BLaER1 treated with 17β-estradiol and CSF1 and Interleukin-3, amounts not matched to agents 10 nM and 100 nM (cell line): ENCODE measurements at regions not wholly inside any gene's neighbourhood (a gene's known extent, or its start where the extent isn't known, plus 50 kb on each side); places are given as distances from the start of the nearest gene placed in this dataset.
A peak's percentile ranks its signal among the peaks of the same experiment; 100 is the strongest.
"Not testable (repeated sequence)": the region's sequence is repeated elsewhere in the genome, so short reads cannot be mapped to it uniquely, and the experiment has no call there.

Source experiments
- H3K27ac ChIP-seq, 11 experiments: shearing (Covaris generic); formaldehyde crosslinking; 2 replicates each; pipeline ENCODE4 v1.8.1; 2022
- H3K27me3 ChIP-seq, 11 experiments: shearing (Covaris generic); formaldehyde crosslinking; 2 replicates each; pipeline ENCODE4 v1.8.1; 2022
- H3K36me3 ChIP-seq, 11 experiments: shearing (Covaris generic); formaldehyde crosslinking; 2 replicates each; pipeline ENCODE4 v1.8.1; 2022
- H3K4me1 ChIP-seq, 10 experiments: shearing (Covaris generic); formaldehyde crosslinking; 2 replicates each; pipeline ENCODE4 v1.8.1; 2022
- H3K4me2 ChIP-seq, 11 experiments: shearing (Covaris generic); formaldehyde crosslinking; 2 replicates each; pipeline ENCODE4 v1.8.1; 2022
- H3K4me3 ChIP-seq, 10 experiments: shearing (Covaris generic); formaldehyde crosslinking; 2 replicates each; pipeline ENCODE4 v1.8.1; 2022
- H3K9ac ChIP-seq, 11 experiments: shearing (Covaris generic); formaldehyde crosslinking; 2 replicates each; pipeline ENCODE4 v1.8.1; 2022
- H3K9me3 ChIP-seq, 11 experiments: shearing (Covaris generic); formaldehyde crosslinking; replicated peaks in 1 of 11; 2 replicates each; pipeline ENCODE4 v1.8.1; 2022
- H4K20me1 ChIP-seq, 11 experiments: shearing (Covaris generic); formaldehyde crosslinking; 2 replicates each; pipeline ENCODE4 v1.8.1; 2022
- Cebpa-rat ChIP-seq, 11 experiments: shearing (Covaris generic); IDR thresholded peaks; 2 replicates each; pipeline ENCODE4 v1.8.1; 2022

DNA sequence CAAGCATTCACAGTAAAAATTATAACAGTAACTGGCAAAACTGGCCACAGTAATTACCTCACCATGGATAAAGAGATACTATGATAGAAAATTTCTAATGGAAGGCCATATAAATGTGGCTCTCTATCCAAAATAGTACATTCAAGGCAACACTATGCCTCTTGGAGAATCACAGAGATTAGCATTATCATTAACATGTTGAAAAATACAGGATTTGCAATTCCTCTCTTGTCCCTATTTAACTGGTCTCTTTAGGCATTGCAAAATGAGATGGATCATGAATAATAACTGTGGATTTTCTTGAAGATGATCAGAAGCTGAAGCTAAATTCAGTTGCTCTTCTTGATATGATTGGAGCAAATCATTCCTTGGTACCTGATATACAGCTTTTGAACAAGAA lies 100.8 kb upstream of the HGF start:
- peaks cover 0 to 30% (median 12%) of the 10 kb centered on the region in 11 experiments; a peak in 14 of 22 replicates for H3K9me3 ChIP-seq
- H4K20me1 ChIP-seq, result no peaks in the 10 kb centered on the region
- TF ChIP-seq Cebpa-rat (IDR thresholded peaks at IDR 0.05), result no peak
- no peaks in the 10 kb centered on the region for H3K36me3 ChIP-seq
- no peak overlapping the region for H3K27ac ChIP-seq
- H3K4me1 ChIP-seq, result peaks cover 0 to 11% (median 0%) of the 10 kb centered on the region in 10 experiments; a peak in 2 of 20 replicates
- H3K4me2 ChIP-seq, result no peak overlapping the region
- no peak overlapping the region for H3K9ac ChIP-seq
- no peaks in the 10 kb centered on the region for H3K27me3 ChIP-seq
- H3K4me3 ChIP-seq, result no peak overlapping the region

- peaks cover 0 to 30% (median 12%) of the 10 kb centered on the region in 11 experiments; a peak in 14 of 22 replicates for H3K9me3 ChIP-seq
- no peaks in the 10 kb centered on the region for H3K36me3 ChIP-seq
- H3K4me3 ChIP-seq, result no peak overlapping the region
- H4K20me1 ChIP-seq, result no peaks in the 10 kb centered on the region
- no peak for TF ChIP-seq Cebpa-rat (IDR thresholded peaks at IDR 0.05)
- peaks cover 0 to 11% (median 0%) of the 10 kb centered on the region in 10 experiments; a peak in 2 of 20 replicates for H3K4me1 ChIP-seq
- H3K27me3 ChIP-seq, result no peaks in the 10 kb centered on the region
- H3K9ac ChIP-seq, result no peak overlapping the region
- peak overlapping the region in 4 of 11 experiments; percentile 15 to 41 (median 34); a peak in 4 of 22 replicates for H3K27ac ChIP-seq
- peak overlapping the region in 2 of 11 experiments; percentile 13 to 25; a peak in 3 of 22 replicates for H3K4me2 ChIP-seq
Observed at GRCh38 chr7:81869670-81870069, 99.8 kb upstream of the HGF start.

DNA sequence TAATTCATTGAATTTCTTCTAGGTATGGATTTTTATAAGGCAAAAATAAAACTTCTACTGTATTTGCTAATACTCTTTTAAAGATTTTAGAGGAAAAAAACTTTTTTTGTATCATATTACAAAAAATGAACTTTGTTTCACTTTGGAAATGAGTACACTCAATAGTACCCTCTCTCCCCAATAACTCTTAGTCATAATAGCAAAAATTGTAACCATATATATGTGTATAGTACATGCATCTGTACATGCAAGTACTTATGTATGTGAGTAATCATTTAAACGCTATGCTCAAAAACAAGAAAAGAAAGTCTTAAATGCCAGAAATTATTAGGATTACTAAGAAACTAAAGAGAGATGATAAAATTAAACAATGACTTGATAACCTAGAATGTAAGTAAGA lies 95.9 kb upstream of the HGF start:
- Histone ChIP-seq H3K4me2 (no peak overlapping the region), H3K36me3 (no peaks in the 10 kb centered on the region), H3K9ac (no peak overlapping the region), H3K4me1 (peaks cover 0 to 11% (median 0%) of the 10 kb centered on the region in 10 experiments; a peak in 2 of 20 replicates), H4K20me1 (no peaks in the 10 kb centered on the region), H3K27me3 (no peaks in the 10 kb centered on the region), H3K9me3 (peaks cover 2 to 20% (median 9%) of the 10 kb centered on the region in 11 experiments; a peak in 18 of 22 replicates), H3K4me3 (no peak overlapping the region), H3K27ac (no peak overlapping the region)
- no peak for TF ChIP-seq Cebpa-rat (IDR thresholded peaks at IDR 0.05)

- Histone ChIP-seq H3K27me3 (no peaks in the 10 kb centered on the region), H3K4me1 (0 out of 20 replicates have a peak, but pooled peaks cover 0 to 3% (median 0%) of the 10 kb centered on the region in 10 experiments), H4K20me1 (no peaks in the 10 kb centered on the region), H3K27ac (no peak overlapping the region), H3K36me3 (no peaks in the 10 kb centered on the region), H3K4me2 (no peak overlapping the region), H3K4me3 (no peak overlapping the region), H3K9me3 (peaks cover 6 to 16% (median 9%) of the 10 kb centered on the region in 11 experiments; a peak in 18 of 22 replicates), H3K9ac (no peak overlapping the region)
- TF ChIP-seq Cebpa-rat (IDR thresholded peaks at IDR 0.05), result no peak
Observed at GRCh38 chr7:81859433-81859832, 89.6 kb upstream of the HGF start.

GRCh38 chr7:81858820-81859219 lies 89.0 kb upstream of the HGF start:
- H3K9me3 ChIP-seq, result peaks cover 6 to 16% (median 9%) of the 10 kb centered on the region in 11 experiments; a peak in 18 of 22 replicates
- not testable (repeated sequence) for H3K36me3 ChIP-seq, H3K4me1 ChIP-seq, H3K9ac ChIP-seq, H4K20me1 ChIP-seq, H3K4me3 ChIP-seq, H3K27me3 ChIP-seq, H3K27ac ChIP-seq, H3K4me2 ChIP-seq

- Histone ChIP-seq H3K9ac (no peak overlapping the region), H4K20me1 (no peaks in the 10 kb centered on the region), H3K4me2 (no peak overlapping the region), H3K27me3 (no peaks in the 10 kb centered on the region), H3K4me3 (no peak overlapping the region), H3K27ac (no peak overlapping the region), H3K36me3 (no peaks in the 10 kb centered on the region), H3K9me3 (peaks cover 6 to 17% (median 9%) of the 10 kb centered on the region in 11 experiments; a peak in 18 of 22 replicates), H3K4me1 (0 out of 20 replicates have a peak, but pooled peaks cover 0 to 3% (median 0%) of the 10 kb centered on the region in 10 experiments)
- no peak for TF ChIP-seq Cebpa-rat (IDR thresholded peaks at IDR 0.05)
Observed at GRCh38 chr7:81857385-81857784, 87.5 kb upstream of the HGF start.

GRCh38 chr7:81854518-81854917 lies 84.7 kb upstream of the HGF start:
- Histone ChIP-seq H3K36me3 (peaks cover 0 to 4% (median 0%) of the 10 kb centered on the region in 11 experiments; a peak in 2 of 22 replicates), H3K4me3 (no peak overlapping the region), H3K27me3 (no peaks in the 10 kb centered on the region), H3K9ac (no peak overlapping the region), H3K9me3 (peaks cover 4 to 23% (median 10%) of the 10 kb centered on the region in 11 experiments; a peak in 19 of 22 replicates), H3K4me2 (no peak overlapping the region), H3K4me1 (peaks cover 0 to 14% (median 8%) of the 10 kb centered on the region in 10 experiments; a peak in 11 of 20 replicates), H4K20me1 (no peaks in the 10 kb centered on the region), H3K27ac (no peak overlapping the region)
- no peak for TF ChIP-seq Cebpa-rat (IDR thresholded peaks at IDR 0.05)

DNA sequence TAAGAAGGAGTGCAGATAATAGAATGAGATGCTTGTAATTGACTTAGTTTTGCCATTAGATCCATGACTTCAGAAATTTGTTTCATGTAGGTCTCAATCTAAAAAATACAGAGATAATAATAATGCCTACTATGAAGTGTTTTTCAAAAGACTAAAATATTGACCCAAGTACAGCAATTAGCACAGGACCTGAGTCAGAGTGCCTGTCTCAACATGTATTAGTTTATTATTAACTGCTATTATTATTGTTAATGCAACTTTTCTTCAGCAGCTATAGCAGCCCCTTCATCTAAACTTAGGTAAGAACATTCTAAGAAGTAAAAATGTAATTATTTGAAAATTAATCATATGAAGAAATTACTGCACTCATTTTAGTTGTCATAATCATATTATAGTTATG lies 82.9 kb upstream of the HGF start:
- Histone ChIP-seq H3K36me3 (peaks cover 0 to 12% (median 0%) of the 10 kb centered on the region in 11 experiments; a peak in 5 of 22 replicates), H4K20me1 (no peaks in the 10 kb centered on the region), H3K9ac (no peak overlapping the region), H3K9me3 (peaks cover 18 to 41% (median 23%) of the 10 kb centered on the region in 11 experiments; a peak in 21 of 22 replicates), H3K4me3 (no peak overlapping the region), H3K27me3 (no peaks in the 10 kb centered on the region), H3K4me1 (peaks cover 5 to 27% (median 19%) of the 10 kb centered on the region in 10 experiments), H3K4me2 (no peak overlapping the region), H3K27ac (no peak overlapping the region)
- no peak for TF ChIP-seq Cebpa-rat (IDR thresholded peaks at IDR 0.05)

DNA sequence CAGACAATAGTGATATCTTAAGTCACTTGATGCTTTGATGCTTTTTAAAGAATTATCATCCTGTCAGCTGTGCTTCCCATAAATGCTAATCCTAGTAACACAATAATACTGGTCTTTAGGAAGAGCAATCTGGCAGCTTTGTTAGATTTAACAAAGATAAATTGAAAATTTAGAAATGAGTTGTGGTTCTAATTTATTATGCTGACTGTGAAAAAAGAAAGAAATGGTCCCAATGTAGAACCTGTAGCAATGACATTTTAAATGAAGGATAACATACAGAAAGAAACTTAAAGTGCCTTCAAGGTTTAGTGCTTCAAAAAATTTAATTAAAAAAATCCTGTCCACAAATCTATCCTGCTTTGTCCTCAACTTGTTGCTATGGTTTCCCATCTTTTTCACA lies 81.6 kb upstream of the HGF start:
- TF ChIP-seq Cebpa-rat (IDR thresholded peaks at IDR 0.05), result no peak
- Histone ChIP-seq H3K9me3 (peaks cover 18 to 42% (median 24%) of the 10 kb centered on the region in 11 experiments; a peak in 21 of 22 replicates), H3K4me3 (no peak overlapping the region), H4K20me1 (no peaks in the 10 kb centered on the region), H3K27me3 (no peaks in the 10 kb centered on the region), H3K36me3 (peaks cover 0 to 12% (median 0%) of the 10 kb centered on the region in 11 experiments; a peak in 5 of 22 replicates), H3K4me2 (peak overlapping the region in 7 of 11 experiments; percentile 8 to 31 (median 18); a peak in 6 of 22 replicates), H3K4me1 (peaks cover 12 to 39% (median 29%) of the 10 kb centered on the region in 10 experiments), H3K27ac (peak overlapping the region in 5 of 11 experiments; percentile 11 to 35 (median 24); a peak in 7 of 22 replicates), H3K9ac (no peak overlapping the region)
